ENCODE measurements at regions not wholly inside any gene's neighbourhood (a gene's known extent, or its start where the extent isn't known, plus 50 kb on each side); places are given as distances from the start of the nearest gene placed in this dataset.

GRCh38 chr2:138276339-138276738 is 225.2 kb upstream of the SPOPL start:
- no peak for TF ChIP-seq MYC (IDR thresholded peaks at IDR 0.05; ENCODE audit: low read depth, low read length)
- no peak for TF ChIP-seq POLR2A (IDR thresholded peaks at IDR 0.05; ENCODE audit: extremely low read depth, insufficient read length)
- no peak for TF ChIP-seq CTCF (IDR thresholded peaks at IDR 0.05; ENCODE audit: low read depth, low read length)
- TF ChIP-seq MAX (IDR thresholded peaks at IDR 0.05; ENCODE audit: low read depth, low read length), result no peak
- DNase-seq (ENCODE audit: low read depth), result no peak

GRCh38 chr2:138277062-138277461 is 224.5 kb upstream of the SPOPL start:
- no peak overlapping the region for H3K4me3 ChIP-seq (ENCODE audit: low read depth, low read length)
- no peak for DNase-seq (ENCODE audit: low read depth)
- TF ChIP-seq MYC (IDR thresholded peaks at IDR 0.05; ENCODE audit: low read depth, low read length) (no peak), CTCF (IDR thresholded peaks at IDR 0.05; ENCODE audit: low read depth, low read length) (no peak), MAX (IDR thresholded peaks at IDR 0.05; ENCODE audit: low read depth, low read length) (no peak)

More at GRCh38 chr2:138276339-138276738, 225.2 kb upstream of the SPOPL start:
- no peak overlapping the region for H3K4me3 ChIP-seq (ENCODE audit: low read depth, low read length)

GRCh38 chr2:138279871-138280270 is 221.7 kb upstream of the SPOPL start:
- TF ChIP-seq MYC (IDR thresholded peaks at IDR 0.05; ENCODE audit: low read depth, low read length) (no peak), MAX (IDR thresholded peaks at IDR 0.05; ENCODE audit: low read depth, low read length) (no peak), CTCF (IDR thresholded peaks at IDR 0.05; ENCODE audit: low read depth, low read length) (no peak), POLR2A (IDR thresholded peaks at IDR 0.05; ENCODE audit: extremely low read depth, insufficient read length) (no peak)
- H3K4me3 ChIP-seq (ENCODE audit: low read depth, low read length), result no peak overlapping the region
- no peak for DNase-seq (ENCODE audit: low read depth)

GRCh38 chr2:138280999-138281695 is 220.4 kb upstream of the SPOPL start:
- no peak for DNase-seq (ENCODE audit: low read depth)
- TF ChIP-seq MAX (IDR thresholded peaks at IDR 0.05; ENCODE audit: low read depth, low read length) (no peak), CTCF (IDR thresholded peaks at IDR 0.05; ENCODE audit: low read depth, low read length) (no peak), MYC (IDR thresholded peaks at IDR 0.05; ENCODE audit: low read depth, low read length) (no peak), POLR2A (IDR thresholded peaks at IDR 0.05; ENCODE audit: extremely low read depth, insufficient read length) (no peak)
- no peak overlapping the region for H3K4me3 ChIP-seq (ENCODE audit: low read depth, low read length)

GRCh38 chr2:138282014-138282672 is 219.4 kb upstream of the SPOPL start:
- no peak for DNase-seq (ENCODE audit: low read depth)
- no peak for TF ChIP-seq CTCF (IDR thresholded peaks at IDR 0.05; ENCODE audit: low read depth, low read length)
- TF ChIP-seq POLR2A (IDR thresholded peaks at IDR 0.05; ENCODE audit: extremely low read depth, insufficient read length), result no peak
- TF ChIP-seq MAX (IDR thresholded peaks at IDR 0.05; ENCODE audit: low read depth, low read length), result no peak
- TF ChIP-seq MYC (IDR thresholded peaks at IDR 0.05; ENCODE audit: low read depth, low read length), result no peak
- no peak overlapping the region for H3K4me3 ChIP-seq (ENCODE audit: low read depth, low read length)
